SJSA1 (cell line): ENCODE measurements at regions not wholly inside any gene's neighbourhood (a gene's known extent, or its start where the extent isn't known, plus 50 kb on each side); places are given as distances from the start of the nearest gene placed in this dataset.

Source experiments
- DNase-seq, 2 experiments: peaks; one replicate each; pipeline ENCODE4 v3.0.0-alpha.2; 2015 to 2020; ENCODE audit warnings: low spot score in 2 of 2, low read depth in 1 of 2
- H3K27ac ChIP-seq: fragments of 250-450 bp; sonication (Bioruptor Pico); 2 replicates; pipeline ENCODE4 v1.5.1; 2020; ENCODE audit warnings: mild to moderate bottlenecking, moderate library complexity
- H3K27me3 ChIP-seq: fragments of 250-450 bp; sonication (Bioruptor Pico); replicated peaks from 2 replicates; pipeline ENCODE4 v1.5.1; 2020; ENCODE audit warnings: mild to moderate bottlenecking, moderate library complexity
- H3K36me3 ChIP-seq: fragments of 250-450 bp; sonication (Bioruptor Pico); 2 replicates; pipeline ENCODE4 v1.5.1; 2020; ENCODE audit warnings: mild to moderate bottlenecking
- H3K4me1 ChIP-seq: fragments of 250-450 bp; sonication (Bioruptor Pico); replicated peaks from 2 replicates; pipeline ENCODE4 v1.6.1; 2021; ENCODE audit warnings: mild to moderate bottlenecking
- H3K4me3 ChIP-seq: fragments of 250-450 bp; sonication (Bioruptor Pico); 2 replicates; pipeline ENCODE4 v1.5.1; 2020; ENCODE audit warnings: mild to moderate bottlenecking
- H3K9me3 ChIP-seq: fragments of 250-450 bp; sonication (Bioruptor Pico); replicated peaks from 2 replicates; pipeline ENCODE4 v1.5.1; 2020; ENCODE audit warnings: mild to moderate bottlenecking

GRCh38 chr17:14919094-14919493 lies 346.0 kb downstream of the PMP22 start:
- peaks cover 22% of the 10 kb centered on the region for H3K4me1 ChIP-seq
- no peak for DNase-seq
- no peaks in the 10 kb centered on the region for H3K36me3 ChIP-seq
- H3K9me3 ChIP-seq = peaks cover 5% of the 10 kb centered on the region; the same call in 1 of the 2 replicates
- no peak overlapping the region for H3K4me3 ChIP-seq
- H3K27me3 ChIP-seq = no peaks in the 10 kb centered on the region
- H3K27ac ChIP-seq = peak overlapping the region; percentile 40

- Histone ChIP-seq H3K4me1 (peaks cover 22% of the 10 kb centered on the region), H3K4me3 (no peak overlapping the region), H3K27ac (peak overlapping the region; percentile 40), H3K36me3 (no peaks in the 10 kb centered on the region), H3K9me3 (peaks cover 5% of the 10 kb centered on the region; the same call in 1 of the 2 replicates), H3K27me3 (no peaks in the 10 kb centered on the region)
- DNase-seq = peak in 1 of 2 experiments; percentile 57
Measured at GRCh38 chr17:14918540-14918939, 346.6 kb downstream of the PMP22 start.

- Histone ChIP-seq H3K4me3 (no peak overlapping the region), H3K36me3 (no peaks in the 10 kb centered on the region), H3K4me1 (no peaks in the 10 kb centered on the region), H3K27ac (no peak overlapping the region), H3K9me3 (0 out of 2 replicates have a peak, but pooled peaks cover 1% of the 10 kb centered on the region), H3K27me3 (no peaks in the 10 kb centered on the region)
- DNase-seq = no peak
Measured at GRCh38 chr17:14910916-14911315, 354.2 kb downstream of the PMP22 start.

GRCh38 chr17:14904386-14904785 lies 360.7 kb downstream of the PMP22 start:
- Histone ChIP-seq H3K9me3 (0 out of 2 replicates have a peak, but pooled peaks cover 3% of the 10 kb centered on the region), H3K27ac (no peak overlapping the region), H3K36me3 (no peaks in the 10 kb centered on the region), H3K4me1 (peaks cover 11% of the 10 kb centered on the region), H3K27me3 (no peaks in the 10 kb centered on the region), H3K4me3 (no peak overlapping the region)
- no peak for DNase-seq

- peak in 1 of 2 experiments; percentile 26 for DNase-seq
- no peak overlapping the region for H3K27ac ChIP-seq
- H3K9me3 ChIP-seq = 0 out of 2 replicates have a peak, but pooled peaks cover 3% of the 10 kb centered on the region
- no peaks in the 10 kb centered on the region for H3K27me3 ChIP-seq
- H3K4me1 ChIP-seq = peaks cover 11% of the 10 kb centered on the region
- H3K36me3 ChIP-seq = no peaks in the 10 kb centered on the region
- no peak overlapping the region for H3K4me3 ChIP-seq
Measured at GRCh38 chr17:14903854-14904253, 361.3 kb downstream of the PMP22 start.

GRCh38 chr17:14902803-14903202 lies 362.3 kb downstream of the PMP22 start:
- H3K9me3 ChIP-seq = 0 out of 2 replicates have a peak, but pooled peaks cover 3% of the 10 kb centered on the region
- DNase-seq = no peak
- no peak overlapping the region for H3K27ac ChIP-seq
- H3K4me1 ChIP-seq = peaks cover 11% of the 10 kb centered on the region
- H3K4me3 ChIP-seq = no peak overlapping the region
- no peaks in the 10 kb centered on the region for H3K36me3 ChIP-seq
- H3K27me3 ChIP-seq = no peaks in the 10 kb centered on the region

GRCh38 chr17:14902297-14902696 lies 362.8 kb downstream of the PMP22 start:
- H3K9me3 ChIP-seq = 0 out of 2 replicates have a peak, but pooled peaks cover 3% of the 10 kb centered on the region
- no peaks in the 10 kb centered on the region for H3K27me3 ChIP-seq
- H3K36me3 ChIP-seq = no peaks in the 10 kb centered on the region
- no peak overlapping the region for H3K27ac ChIP-seq
- H3K4me1 ChIP-seq = peaks cover 11% of the 10 kb centered on the region
- no peak overlapping the region for H3K4me3 ChIP-seq
- DNase-seq = no peak

GRCh38 chr17:14901376-14901775 lies 363.8 kb downstream of the PMP22 start:
- DNase-seq = no peak
- Histone ChIP-seq H3K27me3 (no peaks in the 10 kb centered on the region), H3K36me3 (no peaks in the 10 kb centered on the region), H3K27ac (no peak overlapping the region), H3K4me3 (no peak overlapping the region), H3K4me1 (peaks cover 11% of the 10 kb centered on the region), H3K9me3 (0 out of 2 replicates have a peak, but pooled peaks cover 3% of the 10 kb centered on the region)

GRCh38 chr17:14886200-14886739 lies 378.9 kb downstream of the PMP22 start:
- H3K27ac ChIP-seq = no peak overlapping the region
- no peaks in the 10 kb centered on the region for H3K36me3 ChIP-seq
- DNase-seq = no peak
- peaks cover 5% of the 10 kb centered on the region; the same call in 1 of the 2 replicates for H3K4me1 ChIP-seq
- no peak overlapping the region for H3K4me3 ChIP-seq
- H3K27me3 ChIP-seq = no peaks in the 10 kb centered on the region
- peaks cover 10% of the 10 kb centered on the region for H3K9me3 ChIP-seq

- peak in 1 of 2 experiments; percentile 47 for DNase-seq
- Histone ChIP-seq H3K36me3 (no peaks in the 10 kb centered on the region), H3K27ac (no peak overlapping the region), H3K4me3 (no peak overlapping the region), H3K9me3 (peaks cover 10% of the 10 kb centered on the region), H3K4me1 (peaks cover 5% of the 10 kb centered on the region; the same call in 1 of the 2 replicates), H3K27me3 (no peaks in the 10 kb centered on the region)
Measured at GRCh38 chr17:14882131-14882530, 383.0 kb downstream of the PMP22 start.

- Histone ChIP-seq H3K27me3 (no peaks in the 10 kb centered on the region), H3K4me1 (no peaks in the 10 kb centered on the region), H3K4me3 (no peak overlapping the region), H3K9me3 (no peaks in the 10 kb centered on the region), H3K27ac (no peak overlapping the region), H3K36me3 (no peaks in the 10 kb centered on the region)
- no peak for DNase-seq
Measured at GRCh38 chr17:14875557-14876412, 389.3 kb downstream of the PMP22 start.

GRCh38 chr17:14873996-14874395 lies 391.1 kb downstream of the PMP22 start:
- Histone ChIP-seq H3K36me3 (no peaks in the 10 kb centered on the region), H3K9me3 (no peaks in the 10 kb centered on the region), H3K27me3 (no peaks in the 10 kb centered on the region), H3K27ac (no peak overlapping the region), H3K4me1 (no peaks in the 10 kb centered on the region), H3K4me3 (no peak overlapping the region)
- DNase-seq = no peak

GRCh38 chr17:14873540-14873939 lies 391.6 kb downstream of the PMP22 start:
- no peak overlapping the region for H3K27ac ChIP-seq
- no peak for DNase-seq
- H3K9me3 ChIP-seq = no peaks in the 10 kb centered on the region
- no peak overlapping the region for H3K4me3 ChIP-seq
- H3K4me1 ChIP-seq = no peaks in the 10 kb centered on the region
- no peaks in the 10 kb centered on the region for H3K27me3 ChIP-seq
- no peaks in the 10 kb centered on the region for H3K36me3 ChIP-seq

- Histone ChIP-seq H3K36me3 (no peaks in the 10 kb centered on the region), H3K4me1 (no peaks in the 10 kb centered on the region), H3K27me3 (no peaks in the 10 kb centered on the region), H3K27ac (no peak overlapping the region), H3K9me3 (no peaks in the 10 kb centered on the region), H3K4me3 (no peak overlapping the region)
- no peak for DNase-seq
Measured at GRCh38 chr17:14871921-14872320, 393.2 kb downstream of the PMP22 start.
